ENCODE measurements at regions not wholly inside any gene's neighbourhood (a gene's known extent, or its start where the extent isn't known, plus 50 kb on each side); places are given as distances from the start of the nearest gene placed in this dataset.

DNA sequence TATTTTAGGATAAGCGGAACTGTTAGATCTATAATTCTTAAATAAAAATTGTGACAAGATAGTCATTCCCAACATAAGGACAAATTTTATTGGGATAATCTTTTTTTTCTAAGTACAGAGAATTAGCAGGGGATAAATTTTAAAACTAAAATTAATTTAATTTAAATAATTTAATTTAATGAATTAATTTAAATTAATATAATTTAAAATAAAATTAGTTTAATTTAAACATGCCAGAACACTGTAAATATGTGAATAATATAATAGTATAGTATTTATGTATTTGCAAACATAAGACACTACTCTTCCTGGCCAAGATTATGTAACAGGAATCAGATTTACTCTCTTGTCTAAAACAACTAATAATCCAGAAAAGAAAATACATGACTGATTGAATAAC, 1055.9 kb downstream of the PDHA2 start:
- H2BK5ac ChIP-seq (ENCODE audit: low read length), result no peak overlapping the region
- DNase-seq, result no peak
- no peak overlapping the region for H3K4ac ChIP-seq (ENCODE audit: low read depth, low read length)
- H3K79me2 ChIP-seq (ENCODE audit: control insufficient read depth, insufficient read depth, low read length), result no peaks in the 10 kb centered on the region
- no peaks in the 10 kb centered on the region for H3K4me1 ChIP-seq (ENCODE audit: control insufficient read depth, low read depth, low read length)
- no peak overlapping the region for H4K8ac ChIP-seq (ENCODE audit: low read depth, low read length)
- H3K27me3 ChIP-seq (ENCODE audit: insufficient read depth, low read length, poor library complexity), result no peaks in the 10 kb centered on the region
- no peak overlapping the region for H3K9ac ChIP-seq (ENCODE audit: low read length)
- H3K56ac ChIP-seq (ENCODE audit: low read length), result no peak overlapping the region
- H3K4me2 ChIP-seq (ENCODE audit: low read length), result no peak overlapping the region
- no CpG with 5 or more reads among the region's 1 CpG for WGBS (ENCODE audit: extremely low coverage, insufficient coverage, low lambda C conversion rate)
- H4K5ac ChIP-seq (ENCODE audit: low read length), result no peak overlapping the region
- H3K36me3 ChIP-seq (ENCODE audit: control insufficient read depth, insufficient read depth, low read length), result no peaks in the 10 kb centered on the region
- no peak overlapping the region for H2AK5ac ChIP-seq (ENCODE audit: low read length)
- no peak overlapping the region for H3K4me3 ChIP-seq (ENCODE audit: low read length)
- H3K23ac ChIP-seq (ENCODE audit: low read length), result no peak overlapping the region
- H3K27ac ChIP-seq (ENCODE audit: low read depth, low read length), result no peak overlapping the region
- no peaks in the 10 kb centered on the region for H3K79me1 ChIP-seq (ENCODE audit: low read length)
- no peak overlapping the region for H2BK15ac ChIP-seq (replicated peaks; ENCODE audit: low read depth)
- no peak overlapping the region for H2BK120ac ChIP-seq (ENCODE audit: low read depth, low read length)
- H3K18ac ChIP-seq (ENCODE audit: low read length), result no peak overlapping the region

DNA sequence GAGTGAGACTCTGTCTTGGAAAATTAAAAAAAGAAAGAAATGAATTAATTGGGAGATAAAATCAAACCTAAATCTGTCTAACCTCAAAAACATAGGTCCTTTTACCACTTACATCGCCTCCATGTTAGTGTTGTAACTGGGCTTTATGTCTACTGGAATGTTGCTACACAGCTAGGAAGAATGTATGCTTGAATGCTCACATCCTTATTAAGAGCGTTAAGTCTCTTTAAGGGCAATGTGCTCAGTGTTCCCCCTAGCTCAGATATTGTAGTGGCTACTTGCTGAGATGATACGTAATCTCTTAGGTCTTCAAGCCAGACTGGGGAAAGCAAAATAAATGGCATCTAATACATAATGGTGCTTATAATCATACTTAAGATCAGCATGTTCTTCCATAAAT, 1072.8 kb downstream of the PDHA2 start:
- Histone ChIP-seq H3K9ac (ENCODE audit: low read length) (no peak overlapping the region), H2BK120ac (ENCODE audit: low read depth, low read length) (no peak overlapping the region), H2BK15ac (replicated peaks; ENCODE audit: low read depth) (no peak overlapping the region), H3K4ac (ENCODE audit: low read depth, low read length) (no peak overlapping the region), H3K4me1 (ENCODE audit: control insufficient read depth, low read depth, low read length) (no peaks in the 10 kb centered on the region), H2BK5ac (ENCODE audit: low read length) (no peak overlapping the region), H2AK5ac (ENCODE audit: low read length) (no peak overlapping the region), H3K79me2 (ENCODE audit: control insufficient read depth, insufficient read depth, low read length) (no peaks in the 10 kb centered on the region), H3K4me3 (ENCODE audit: low read length) (no peak overlapping the region), H4K8ac (ENCODE audit: low read depth, low read length) (no peak overlapping the region), H3K18ac (ENCODE audit: low read length) (no peak overlapping the region), H3K36me3 (ENCODE audit: control insufficient read depth, insufficient read depth, low read length) (no peaks in the 10 kb centered on the region), H3K79me1 (ENCODE audit: low read length) (no peaks in the 10 kb centered on the region), H3K56ac (ENCODE audit: low read length) (no peak overlapping the region), H3K4me2 (ENCODE audit: low read length) (no peak overlapping the region), H4K5ac (ENCODE audit: low read length) (no peak overlapping the region), H3K27me3 (ENCODE audit: insufficient read depth, low read length, poor library complexity) (no peaks in the 10 kb centered on the region), H3K23ac (ENCODE audit: low read length) (no peak overlapping the region), H3K27ac (ENCODE audit: low read depth, low read length) (no peak overlapping the region)
- WGBS (ENCODE audit: extremely low coverage, insufficient coverage, low lambda C conversion rate), result no CpG with 5 or more reads among the region's 3 CpGs
- DNase-seq, result peak; percentile 23

DNA sequence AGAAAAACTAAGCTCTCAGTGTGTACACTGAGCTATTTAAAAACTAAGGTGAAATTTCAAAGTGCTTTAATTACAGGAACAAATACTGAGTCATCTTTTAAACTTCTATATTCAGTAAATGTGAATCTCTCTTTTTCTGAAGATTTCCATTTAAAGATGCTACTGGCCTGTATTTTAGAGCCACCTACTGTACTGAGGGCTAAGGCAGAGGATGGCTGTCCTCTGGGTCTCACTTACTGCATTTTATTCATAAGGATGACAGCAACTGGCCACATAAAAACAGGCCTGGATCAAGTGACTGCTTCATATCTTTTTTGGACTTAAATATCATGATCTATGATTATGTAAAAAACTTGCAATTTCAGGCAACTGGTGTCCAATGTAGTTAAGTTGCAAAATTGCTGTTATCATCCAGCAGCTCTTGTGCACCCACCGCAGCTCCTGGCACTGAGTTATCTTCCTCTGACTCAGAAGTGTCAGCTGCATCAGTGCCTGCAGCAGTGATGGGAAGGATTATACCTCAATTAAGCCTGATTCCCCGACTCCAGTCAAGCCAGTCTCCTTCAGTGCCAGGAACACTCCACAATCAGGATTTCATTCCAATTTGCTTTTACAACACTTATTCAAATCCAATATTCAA, 1073.7 kb downstream of the PDHA2 start:
- H3K4me2 ChIP-seq (ENCODE audit: low read length), result no peak overlapping the region
- H3K4me1 ChIP-seq (ENCODE audit: control insufficient read depth, low read depth, low read length), result no peaks in the 10 kb centered on the region
- no peaks in the 10 kb centered on the region for H3K27me3 ChIP-seq (ENCODE audit: insufficient read depth, low read length, poor library complexity)

DNA sequence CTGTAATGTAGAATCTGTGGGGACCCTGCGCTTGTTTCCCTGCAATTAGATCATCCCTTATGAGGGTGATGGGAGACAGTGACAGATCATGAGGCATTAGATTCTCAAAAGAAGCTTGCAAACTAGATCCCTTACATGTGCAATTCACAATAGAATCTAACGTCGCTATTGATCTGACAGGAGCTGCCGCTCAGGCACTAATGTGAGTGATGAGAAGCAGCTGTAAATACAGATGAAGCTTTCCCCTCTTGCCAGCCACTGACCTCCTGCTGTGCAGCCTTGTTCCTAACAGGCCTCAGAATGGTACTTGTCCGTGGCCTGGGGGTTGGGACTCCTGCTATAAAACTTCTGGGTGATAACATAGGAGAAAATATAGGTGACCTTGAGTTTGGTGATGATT, 1076.8 kb downstream of the PDHA2 start:
- H2BK15ac ChIP-seq (replicated peaks; ENCODE audit: low read depth), result no peak overlapping the region
- H3K4me2 ChIP-seq (ENCODE audit: low read length), result no peak overlapping the region
- H3K27ac ChIP-seq (ENCODE audit: low read depth, low read length), result no peak overlapping the region
- no CpG with 5 or more reads among the region's 5 CpGs for WGBS (ENCODE audit: extremely low coverage, insufficient coverage, low lambda C conversion rate)
- no peaks in the 10 kb centered on the region for H3K4me1 ChIP-seq (ENCODE audit: control insufficient read depth, low read depth, low read length)
- peak; percentile 53 for DNase-seq
- no peak overlapping the region for H4K5ac ChIP-seq (ENCODE audit: low read length)
- no peaks in the 10 kb centered on the region for H3K27me3 ChIP-seq (ENCODE audit: insufficient read depth, low read length, poor library complexity)
- no peaks in the 10 kb centered on the region for H3K79me1 ChIP-seq (ENCODE audit: low read length)
- H3K56ac ChIP-seq (ENCODE audit: low read length), result no peak overlapping the region
- no peaks in the 10 kb centered on the region for H3K79me2 ChIP-seq (ENCODE audit: control insufficient read depth, insufficient read depth, low read length)
- H2BK120ac ChIP-seq (ENCODE audit: low read depth, low read length), result no peak overlapping the region
- H4K8ac ChIP-seq (ENCODE audit: low read depth, low read length), result no peak overlapping the region
- H2BK5ac ChIP-seq (ENCODE audit: low read length), result no peak overlapping the region
- no peak overlapping the region for H3K18ac ChIP-seq (ENCODE audit: low read length)
- no peak overlapping the region for H3K4me3 ChIP-seq (ENCODE audit: low read length)
- H2AK5ac ChIP-seq (ENCODE audit: low read length), result no peak overlapping the region
- H3K4ac ChIP-seq (ENCODE audit: low read depth, low read length), result no peak overlapping the region
- H3K36me3 ChIP-seq (ENCODE audit: control insufficient read depth, insufficient read depth, low read length), result no peaks in the 10 kb centered on the region
- H3K23ac ChIP-seq (ENCODE audit: low read length), result no peak overlapping the region
- no peak overlapping the region for H3K9ac ChIP-seq (ENCODE audit: low read length)

More for the DNA sequence above, 1073.7 kb downstream of the PDHA2 start:
- H4K5ac ChIP-seq (ENCODE audit: low read length), result no peak overlapping the region
- H2AK5ac ChIP-seq (ENCODE audit: low read length), result no peak overlapping the region
- H3K18ac ChIP-seq (ENCODE audit: low read length), result no peak overlapping the region
- H3K4me3 ChIP-seq (ENCODE audit: low read length), result no peak overlapping the region
- H2BK120ac ChIP-seq (ENCODE audit: low read depth, low read length), result no peak overlapping the region
- H3K36me3 ChIP-seq (ENCODE audit: control insufficient read depth, insufficient read depth, low read length), result no peaks in the 10 kb centered on the region
- H3K27ac ChIP-seq (ENCODE audit: low read depth, low read length), result no peak overlapping the region
- WGBS (ENCODE audit: extremely low coverage, insufficient coverage, low lambda C conversion rate), result no CpG with 5 or more reads among the region's 2 CpGs
- H3K23ac ChIP-seq (ENCODE audit: low read length), result no peak overlapping the region
- H2BK5ac ChIP-seq (ENCODE audit: low read length), result no peak overlapping the region
- DNase-seq, result peak; percentile 45
- H4K8ac ChIP-seq (ENCODE audit: low read depth, low read length), result no peak overlapping the region
- H2BK15ac ChIP-seq (replicated peaks; ENCODE audit: low read depth), result no peak overlapping the region
- H3K4ac ChIP-seq (ENCODE audit: low read depth, low read length), result no peak overlapping the region
- no peak overlapping the region for H3K56ac ChIP-seq (ENCODE audit: low read length)
- H3K79me2 ChIP-seq (ENCODE audit: control insufficient read depth, insufficient read depth, low read length), result no peaks in the 10 kb centered on the region
- H3K79me1 ChIP-seq (ENCODE audit: low read length), result no peaks in the 10 kb centered on the region
- no peak overlapping the region for H3K9ac ChIP-seq (ENCODE audit: low read length)

DNA sequence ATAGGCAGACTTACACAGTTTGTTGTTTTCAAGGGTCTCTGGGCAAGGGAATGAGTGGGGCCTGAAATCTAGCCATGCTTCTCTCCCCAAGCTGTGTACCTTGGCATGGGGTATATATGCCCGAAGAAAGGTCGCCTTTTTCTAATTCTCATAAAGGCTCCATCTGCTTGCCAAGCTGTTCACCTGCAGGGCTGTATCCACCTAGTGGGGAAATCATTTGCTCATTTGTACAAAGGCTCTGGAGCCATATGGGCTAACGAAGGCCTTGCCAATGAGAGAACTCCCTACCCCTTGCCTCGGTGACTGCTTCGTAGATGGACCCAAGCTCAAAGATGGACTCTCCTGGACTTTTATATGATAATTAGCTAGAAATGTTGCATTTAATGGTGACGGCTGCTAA, 1097.0 kb downstream of the PDHA2 start:
- H2BK120ac ChIP-seq (ENCODE audit: low read depth, low read length), result no peak overlapping the region
- H2AK5ac ChIP-seq (ENCODE audit: low read length), result no peak overlapping the region
- no CpG with 5 or more reads among the region's 6 CpGs for WGBS (ENCODE audit: extremely low coverage, insufficient coverage, low lambda C conversion rate)
- no peak overlapping the region for H3K56ac ChIP-seq (ENCODE audit: low read length)
- no peak overlapping the region for H2BK5ac ChIP-seq (ENCODE audit: low read length)
- no peak overlapping the region for H4K5ac ChIP-seq (ENCODE audit: low read length)
- no peak overlapping the region for H3K4ac ChIP-seq (ENCODE audit: low read depth, low read length)
- no peaks in the 10 kb centered on the region for H3K27me3 ChIP-seq (ENCODE audit: insufficient read depth, low read length, poor library complexity)
- H3K36me3 ChIP-seq (ENCODE audit: control insufficient read depth, insufficient read depth, low read length), result no peaks in the 10 kb centered on the region
- no peak overlapping the region for H3K4me2 ChIP-seq (ENCODE audit: low read length)
- no peak for DNase-seq
- H3K4me3 ChIP-seq (ENCODE audit: low read length), result no peak overlapping the region
- no peak overlapping the region for H3K27ac ChIP-seq (ENCODE audit: low read depth, low read length)
- no peaks in the 10 kb centered on the region for H3K4me1 ChIP-seq (ENCODE audit: control insufficient read depth, low read depth, low read length)
- no peak overlapping the region for H3K18ac ChIP-seq (ENCODE audit: low read length)
- H3K23ac ChIP-seq (ENCODE audit: low read length), result no peak overlapping the region
- no peak overlapping the region for H2BK15ac ChIP-seq (replicated peaks; ENCODE audit: low read depth)
- no peak overlapping the region for H3K9ac ChIP-seq (ENCODE audit: low read length)
- H4K8ac ChIP-seq (ENCODE audit: low read depth, low read length), result no peak overlapping the region
- no peaks in the 10 kb centered on the region for H3K79me1 ChIP-seq (ENCODE audit: low read length)
- H3K79me2 ChIP-seq (ENCODE audit: control insufficient read depth, insufficient read depth, low read length), result no peaks in the 10 kb centered on the region

DNA sequence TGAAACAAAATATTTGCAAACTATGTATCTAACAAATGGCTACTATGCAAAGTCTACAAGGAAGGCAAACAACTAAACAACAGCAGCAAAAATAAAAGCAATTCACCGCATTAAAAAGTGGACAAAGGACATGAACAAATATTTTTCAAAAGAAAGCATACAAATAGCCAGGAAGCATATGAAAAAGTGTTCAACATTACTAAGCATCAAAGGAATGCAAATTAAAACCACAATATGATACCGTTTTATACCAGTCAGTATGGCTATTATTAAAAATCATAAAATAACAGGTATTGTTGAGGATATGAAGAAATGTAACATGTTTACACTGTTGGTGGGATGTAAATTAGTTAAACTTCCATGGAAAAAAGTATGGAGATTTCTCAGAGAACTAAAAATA, 1106.7 kb downstream of the PDHA2 start:
- no peak overlapping the region for H3K23ac ChIP-seq (ENCODE audit: low read length)
- H3K56ac ChIP-seq (ENCODE audit: low read length), result no peak overlapping the region
- no peaks in the 10 kb centered on the region for H3K79me1 ChIP-seq (ENCODE audit: low read length)
- H2AK5ac ChIP-seq (ENCODE audit: low read length), result no peak overlapping the region
- no peak overlapping the region for H2BK5ac ChIP-seq (ENCODE audit: low read length)
- no peak overlapping the region for H2BK120ac ChIP-seq (ENCODE audit: low read depth, low read length)
- no peak overlapping the region for H3K4me3 ChIP-seq (ENCODE audit: low read length)
- no peak overlapping the region for H3K27ac ChIP-seq (ENCODE audit: low read depth, low read length)
- H4K5ac ChIP-seq (ENCODE audit: low read length), result no peak overlapping the region
- H3K9ac ChIP-seq (ENCODE audit: low read length), result no peak overlapping the region
- DNase-seq, result no peak
- no peaks in the 10 kb centered on the region for H3K4me1 ChIP-seq (ENCODE audit: control insufficient read depth, low read depth, low read length)
- no peak overlapping the region for H3K4ac ChIP-seq (ENCODE audit: low read depth, low read length)
- H3K36me3 ChIP-seq (ENCODE audit: control insufficient read depth, insufficient read depth, low read length), result no peaks in the 10 kb centered on the region
- no peaks in the 10 kb centered on the region for H3K27me3 ChIP-seq (ENCODE audit: insufficient read depth, low read length, poor library complexity)
- no peak overlapping the region for H3K4me2 ChIP-seq (ENCODE audit: low read length)
- H3K79me2 ChIP-seq (ENCODE audit: control insufficient read depth, insufficient read depth, low read length), result no peaks in the 10 kb centered on the region
- H2BK15ac ChIP-seq (replicated peaks; ENCODE audit: low read depth), result no peak overlapping the region
- no peak overlapping the region for H3K18ac ChIP-seq (ENCODE audit: low read length)
- no CpG with 5 or more reads among the region's 2 CpGs for WGBS (ENCODE audit: extremely low coverage, insufficient coverage, low lambda C conversion rate)
- H4K8ac ChIP-seq (ENCODE audit: low read depth, low read length), result no peak overlapping the region
